ENCODE measurements at regions not wholly inside any gene's neighbourhood (a gene's known extent, or its start where the extent isn't known, plus 50 kb on each side); places are given as distances from the start of the nearest gene placed in this dataset.

DNA sequence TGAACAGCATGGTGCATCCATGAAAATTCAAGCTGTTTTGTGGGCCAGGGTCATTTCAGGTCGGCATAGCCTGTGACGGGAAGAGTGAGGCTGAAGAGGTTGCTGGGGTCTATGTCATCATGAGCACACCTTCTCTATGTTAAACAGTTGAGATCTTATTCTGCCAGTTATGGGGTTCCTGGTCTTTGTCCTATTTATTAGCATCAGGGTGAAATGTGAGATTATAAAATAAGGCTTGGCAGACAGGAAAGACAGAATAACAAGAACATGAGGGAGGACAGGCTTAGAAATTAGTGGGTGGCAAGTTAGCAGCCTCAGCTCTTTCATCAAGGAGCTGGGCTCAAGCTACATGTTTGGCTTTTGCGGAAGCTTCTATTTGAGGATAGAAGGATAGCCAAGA is 51.7 kb upstream of the CLNK start (continued):
- TF ChIP-seq CTCF (IDR thresholded peaks at IDR 0.05 in 2 of 3, conservative IDR thresholded peaks at IDR 0.05 in 1 of 3; ENCODE audit: borderline replicate concordance in 1 of 3, insufficient read depth in 1 of 3, low read depth in 2 of 3, low read length in 2 of 3) (no peak), FOSL1 (IDR thresholded peaks at IDR 0.05; ENCODE audit: low read depth) (no peak), CBX3 (IDR thresholded peaks at IDR 0.05; ENCODE audit: low read depth) (no peak), EZH2phosphoT487 (IDR thresholded peaks at IDR 0.05; ENCODE audit: borderline replicate concordance) (no peak), TCF7L2 (IDR thresholded peaks at IDR 0.05; ENCODE audit: borderline replicate concordance, extremely low read depth, insufficient read depth, insufficient read length) (no peak), ZNF274 (IDR thresholded peaks at IDR 0.05; ENCODE audit: low read depth, low read length) (no peak), CEBPB (IDR thresholded peaks at IDR 0.05; ENCODE audit: low read depth) (no peak), ATF3 (IDR thresholded peaks at IDR 0.05) (no peak), EZH2 (IDR thresholded peaks at IDR 0.05) (no peak)

DNA sequence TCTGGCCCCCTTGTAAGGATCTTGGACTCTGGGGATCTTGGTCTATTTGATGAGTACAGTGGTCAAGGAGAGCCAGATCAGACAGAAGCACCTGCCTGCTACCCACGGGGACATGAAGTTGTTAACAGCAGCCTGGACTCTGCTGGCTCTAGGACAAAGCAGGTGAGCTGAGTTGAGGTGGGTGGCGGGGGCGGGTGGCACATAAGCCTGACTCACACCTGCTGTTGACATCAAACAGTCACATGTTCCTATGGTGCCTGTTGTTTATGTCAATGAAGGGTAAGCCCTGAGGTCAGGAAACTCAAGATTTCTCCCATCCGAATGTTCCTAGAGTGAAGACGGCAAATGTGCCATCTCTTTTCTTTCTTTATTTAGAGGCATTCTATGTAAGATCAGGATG is 50.1 kb upstream of the CLNK start:
- H3K9ac ChIP-seq (ENCODE audit: low read length) = no peak overlapping the region
- H3K79me2 ChIP-seq (ENCODE audit: insufficient read depth, low read length) = no peaks in the 10 kb centered on the region
- intact Hi-C loops (cut with micrococcal nuclease) = no loop called here
- no peaks in the 10 kb centered on the region for H3K4me1 ChIP-seq (ENCODE audit: control insufficient read depth in 1 of 2, insufficient read depth in 2 of 2, low read length in 2 of 2)
- no TSS peak for BruUV-seq (replicated peaks)
- TF ChIP-seq RAD21 (IDR thresholded peaks at IDR 0.05; ENCODE audit: low read depth) = no peak
- H3K9me3 ChIP-seq (ENCODE audit: control insufficient read depth in 1 of 2, insufficient read depth in 1 of 2, low read depth in 1 of 2, low read length in 2 of 2) = no peaks in the 10 kb centered on the region
- DNase-seq (ENCODE audit: low read depth, low spot score) (no peak), ATAC-seq (no peak)
- H3K27me3 ChIP-seq (ENCODE audit: insufficient read depth, low read length) = no peaks in the 10 kb centered on the region
- no peak overlapping the region for H3K4me3 ChIP-seq (replicated peaks in 1 of 2; ENCODE audit: low read depth in 1 of 2, low read length in 2 of 2)
- no peak overlapping the region for H3K27ac ChIP-seq (ENCODE audit: low read depth, low read length)
- no peaks in the 10 kb centered on the region for H3K36me3 ChIP-seq (ENCODE audit: control insufficient read depth in 1 of 2, insufficient read depth in 2 of 2, low read length in 2 of 2)
- RAD21 ChIA-PET (ENCODE audit: low non-redundant PET in 1 of 2, low total read pairs in 2 of 2, uncharacterized antibody in 2 of 2, unreplicated experiment in 2 of 2) = no interaction called here
- H3K9me2 ChIP-seq (ENCODE audit: insufficient read depth) = no peaks in the 10 kb centered on the region
- CTCF ChIA-PET = no interaction called here
- POLR2A ChIA-PET = no interaction called here
- no peak overlapping the region for H2AFZ ChIP-seq (ENCODE audit: low read depth, low read length, poor library complexity, severe bottlenecking)
- H3K4me2 ChIP-seq (ENCODE audit: low read length) = no peak overlapping the region
- no peaks in the 10 kb centered on the region for H4K20me1 ChIP-seq (ENCODE audit: insufficient read depth)
